ENCODE measurements at regions not wholly inside any gene's neighbourhood (a gene's known extent, or its start where the extent isn't known, plus 50 kb on each side); places are given as distances from the start of the nearest gene placed in this dataset.
"Not testable (repeated sequence)": the region's sequence is repeated elsewhere in the genome, so short reads cannot be mapped to it uniquely, and the experiment has no call there.

DNA sequence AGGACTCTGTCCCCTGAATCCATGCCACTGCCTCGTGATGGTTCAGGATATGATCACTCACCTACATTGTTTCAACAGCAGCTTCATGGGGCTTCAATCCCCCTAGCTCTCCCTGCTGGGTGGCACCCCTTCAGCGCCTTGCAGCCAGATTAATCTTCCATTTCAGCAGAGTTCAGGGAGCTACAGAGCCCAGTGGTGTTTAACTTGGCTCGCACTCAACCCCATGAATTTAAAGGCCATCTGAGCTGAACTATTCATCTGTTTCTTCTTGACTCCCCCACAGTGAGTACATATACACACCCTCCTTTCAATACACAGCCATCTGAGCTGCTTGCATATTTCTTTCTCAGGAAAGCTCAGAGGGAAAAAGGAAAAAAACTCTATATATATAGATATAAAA is 202.8 kb upstream of the C16orf82 start:
- no peak overlapping the region for H3K27ac Mint-ChIP-seq
- no peak for ATAC-seq

DNA sequence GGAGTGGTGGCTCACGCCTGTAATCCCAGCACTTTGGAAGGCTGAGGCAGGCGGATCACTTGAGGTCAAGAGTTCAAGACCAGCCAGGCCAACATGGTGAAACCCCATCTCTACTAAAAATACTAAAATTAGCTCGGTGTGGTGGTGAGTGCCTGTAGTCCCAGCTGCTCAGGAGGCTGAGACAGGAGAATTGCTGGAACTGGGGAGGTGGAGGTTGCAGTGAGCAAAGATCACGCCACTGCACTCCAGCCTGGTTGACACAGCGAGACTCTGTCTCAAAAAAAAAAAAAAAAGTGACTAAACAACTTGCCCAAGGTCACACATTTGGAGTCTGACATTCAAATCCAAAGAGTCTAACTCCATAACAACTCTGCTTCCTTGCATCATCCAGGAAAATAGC is 192.4 kb upstream of the C16orf82 start:
- ATAC-seq; DNase-seq (ENCODE audit: low spot score); H3K36me3 Mint-ChIP-seq; H3K27me3 Mint-ChIP-seq (ENCODE audit: low read depth); H3K27ac Mint-ChIP-seq; H3K4me1 Mint-ChIP-seq; CTCF ChIA-PET; H3K4me3 Mint-ChIP-seq: not testable (repeated sequence)
- POLR2A ChIA-PET, result interaction anchor here (0.7 kb wide), 1 partner anchor 1948 kb away, joined by 4 read pairs; no protein-coding TSS in a partner anchor
- H3K9me3 Mint-ChIP-seq, result peaks cover 19% of the 10 kb centered on the region

More for the DNA sequence above, 202.8 kb upstream of the C16orf82 start:
- Mint-ChIP-seq H3K27me3 (ENCODE audit: low read depth) (peaks cover 13% of the 10 kb centered on the region), H3K4me1 (no peaks in the 10 kb centered on the region; the same call in 1 of the 2 replicates), H3K36me3 (peaks cover 21% of the 10 kb centered on the region), H3K9me3 (peaks cover 26% of the 10 kb centered on the region), H3K4me3 (no peak overlapping the region)
- no peak for DNase-seq (ENCODE audit: low spot score)
- ChIA-PET POLR2A (no interaction called here), CTCF (no interaction called here)
- TF ChIP-seq GTF2I (CRISPR knock-in tag; conservative IDR thresholded peaks at IDR 0.05) (no peak), CREM (CRISPR knock-in tag; IDR thresholded peaks at IDR 0.05) (no peak), JUN (CRISPR knock-in tag; IDR thresholded peaks at IDR 0.05) (no peak), TCF7 (CRISPR knock-in tag; IDR thresholded peaks at IDR 0.05; ENCODE audit: low read depth) (no peak), ZNF263 (CRISPR knock-in tag; IDR thresholded peaks at IDR 0.05; ENCODE audit: low read depth) (no peak), TEAD4 (CRISPR knock-in tag; IDR thresholded peaks at IDR 0.05) (no peak), CREB1 (CRISPR knock-in tag; IDR thresholded peaks at IDR 0.05) (no peak), IRF2 (CRISPR knock-in tag; IDR thresholded peaks at IDR 0.05; ENCODE audit: borderline replicate concordance, low read depth) (no peak), ZNF416 (CRISPR knock-in tag; IDR thresholded peaks at IDR 0.05) (no peak), SP1 (CRISPR knock-in tag; conservative IDR thresholded peaks at IDR 0.05) (no peak), NFATC4 (CRISPR knock-in tag; IDR thresholded peaks at IDR 0.05) (no peak), RORB (CRISPR knock-in tag; IDR thresholded peaks at IDR 0.05) (no peak)
- TF ChIP-seq, protein P1, sequence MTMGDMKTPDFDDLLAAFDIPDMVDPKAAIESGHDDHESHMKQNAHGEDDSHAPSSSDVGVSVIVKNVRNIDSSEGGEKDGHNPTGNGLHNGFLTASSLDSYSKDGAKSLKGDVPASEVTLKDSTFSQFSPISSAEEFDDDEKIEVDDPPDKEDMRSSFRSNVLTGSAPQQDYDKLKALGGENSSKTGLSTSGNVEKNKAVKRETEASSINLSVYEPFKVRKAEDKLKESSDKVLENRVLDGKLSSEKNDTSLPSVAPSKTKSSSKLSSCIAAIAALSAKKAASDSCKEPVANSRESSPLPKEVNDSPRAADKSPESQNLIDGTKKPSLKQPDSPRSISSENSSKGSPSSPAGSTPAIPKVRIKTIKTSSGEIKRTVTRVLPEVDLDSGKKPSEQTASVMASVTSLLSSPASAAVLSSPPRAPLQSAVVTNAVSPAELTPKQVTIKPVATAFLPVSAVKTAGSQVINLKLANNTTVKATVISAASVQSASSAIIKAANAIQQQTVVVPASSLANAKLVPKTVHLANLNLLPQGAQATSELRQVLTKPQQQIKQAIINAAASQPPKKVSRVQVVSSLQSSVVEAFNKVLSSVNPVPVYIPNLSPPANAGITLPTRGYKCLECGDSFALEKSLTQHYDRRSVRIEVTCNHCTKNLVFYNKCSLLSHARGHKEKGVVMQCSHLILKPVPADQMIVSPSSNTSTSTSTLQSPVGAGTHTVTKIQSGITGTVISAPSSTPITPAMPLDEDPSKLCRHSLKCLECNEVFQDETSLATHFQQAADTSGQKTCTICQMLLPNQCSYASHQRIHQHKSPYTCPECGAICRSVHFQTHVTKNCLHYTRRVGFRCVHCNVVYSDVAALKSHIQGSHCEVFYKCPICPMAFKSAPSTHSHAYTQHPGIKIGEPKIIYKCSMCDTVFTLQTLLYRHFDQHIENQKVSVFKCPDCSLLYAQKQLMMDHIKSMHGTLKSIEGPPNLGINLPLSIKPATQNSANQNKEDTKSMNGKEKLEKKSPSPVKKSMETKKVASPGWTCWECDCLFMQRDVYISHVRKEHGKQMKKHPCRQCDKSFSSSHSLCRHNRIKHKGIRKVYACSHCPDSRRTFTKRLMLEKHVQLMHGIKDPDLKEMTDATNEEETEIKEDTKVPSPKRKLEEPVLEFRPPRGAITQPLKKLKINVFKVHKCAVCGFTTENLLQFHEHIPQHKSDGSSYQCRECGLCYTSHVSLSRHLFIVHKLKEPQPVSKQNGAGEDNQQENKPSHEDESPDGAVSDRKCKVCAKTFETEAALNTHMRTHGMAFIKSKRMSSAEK (CRISPR knock-in tag; IDR thresholded peaks at IDR 0.05; ENCODE audit: borderline replicate concordance), result no peak
- TF ChIP-seq, protein P2, sequence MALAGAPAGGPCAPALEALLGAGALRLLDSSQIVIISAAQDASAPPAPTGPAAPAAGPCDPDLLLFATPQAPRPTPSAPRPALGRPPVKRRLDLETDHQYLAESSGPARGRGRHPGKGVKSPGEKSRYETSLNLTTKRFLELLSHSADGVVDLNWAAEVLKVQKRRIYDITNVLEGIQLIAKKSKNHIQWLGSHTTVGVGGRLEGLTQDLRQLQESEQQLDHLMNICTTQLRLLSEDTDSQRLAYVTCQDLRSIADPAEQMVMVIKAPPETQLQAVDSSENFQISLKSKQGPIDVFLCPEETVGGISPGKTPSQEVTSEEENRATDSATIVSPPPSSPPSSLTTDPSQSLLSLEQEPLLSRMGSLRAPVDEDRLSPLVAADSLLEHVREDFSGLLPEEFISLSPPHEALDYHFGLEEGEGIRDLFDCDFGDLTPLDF (CRISPR knock-in tag; IDR thresholded peaks at IDR 0.05), result no peak
- TF ChIP-seq, protein P3, sequence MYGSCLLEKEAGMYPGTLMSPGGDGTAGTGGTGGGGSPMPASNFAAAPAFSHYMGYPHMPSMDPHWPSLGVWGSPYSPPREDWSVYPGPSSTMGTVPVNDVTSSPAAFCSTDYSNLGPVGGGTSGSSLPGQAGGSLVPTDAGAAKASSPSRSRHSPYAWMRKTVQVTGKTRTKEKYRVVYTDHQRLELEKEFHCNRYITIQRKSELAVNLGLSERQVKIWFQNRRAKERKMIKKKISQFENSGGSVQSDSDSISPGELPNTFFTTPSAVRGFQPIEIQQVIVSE (CRISPR knock-in tag; IDR thresholded peaks at IDR 0.05; ENCODE audit: borderline replicate concordance), result no peak
- TF ChIP-seq, protein P4, sequence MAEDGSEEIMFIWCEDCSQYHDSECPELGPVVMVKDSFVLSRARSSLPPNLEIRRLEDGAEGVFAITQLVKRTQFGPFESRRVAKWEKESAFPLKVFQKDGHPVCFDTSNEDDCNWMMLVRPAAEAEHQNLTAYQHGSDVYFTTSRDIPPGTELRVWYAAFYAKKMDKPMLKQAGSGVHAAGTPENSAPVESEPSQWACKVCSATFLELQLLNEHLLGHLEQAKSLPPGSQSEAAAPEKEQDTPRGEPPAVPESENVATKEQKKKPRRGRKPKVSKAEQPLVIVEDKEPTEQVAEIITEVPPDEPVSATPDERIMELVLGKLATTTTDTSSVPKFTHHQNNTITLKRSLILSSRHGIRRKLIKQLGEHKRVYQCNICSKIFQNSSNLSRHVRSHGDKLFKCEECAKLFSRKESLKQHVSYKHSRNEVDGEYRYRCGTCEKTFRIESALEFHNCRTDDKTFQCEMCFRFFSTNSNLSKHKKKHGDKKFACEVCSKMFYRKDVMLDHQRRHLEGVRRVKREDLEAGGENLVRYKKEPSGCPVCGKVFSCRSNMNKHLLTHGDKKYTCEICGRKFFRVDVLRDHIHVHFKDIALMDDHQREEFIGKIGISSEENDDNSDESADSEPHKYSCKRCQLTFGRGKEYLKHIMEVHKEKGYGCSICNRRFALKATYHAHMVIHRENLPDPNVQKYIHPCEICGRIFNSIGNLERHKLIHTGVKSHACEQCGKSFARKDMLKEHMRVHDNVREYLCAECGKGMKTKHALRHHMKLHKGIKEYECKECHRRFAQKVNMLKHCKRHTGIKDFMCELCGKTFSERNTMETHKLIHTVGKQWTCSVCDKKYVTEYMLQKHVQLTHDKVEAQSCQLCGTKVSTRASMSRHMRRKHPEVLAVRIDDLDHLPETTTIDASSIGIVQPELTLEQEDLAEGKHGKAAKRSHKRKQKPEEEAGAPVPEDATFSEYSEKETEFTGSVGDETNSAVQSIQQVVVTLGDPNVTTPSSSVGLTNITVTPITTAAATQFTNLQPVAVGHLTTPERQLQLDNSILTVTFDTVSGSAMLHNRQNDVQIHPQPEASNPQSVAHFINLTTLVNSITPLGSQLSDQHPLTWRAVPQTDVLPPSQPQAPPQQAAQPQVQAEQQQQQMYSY (CRISPR knock-in tag; IDR thresholded peaks at IDR 0.05), result no peak
